GM15510 (cell line): ENCODE measurements at regions not wholly inside any gene's neighbourhood (a gene's known extent, or its start where the extent isn't known, plus 50 kb on each side); places are given as distances from the start of the nearest gene placed in this dataset.

ENCODE experiments used
- POLR2A ChIP-seq: IDR thresholded peaks from 3 replicates; pipeline ENCODE4 v1.6.1; 2011; ENCODE audit warnings: borderline replicate concordance; ENCODE audit not compliant: insufficient read length; ENCODE audit errors: extremely low read depth

DNA sequence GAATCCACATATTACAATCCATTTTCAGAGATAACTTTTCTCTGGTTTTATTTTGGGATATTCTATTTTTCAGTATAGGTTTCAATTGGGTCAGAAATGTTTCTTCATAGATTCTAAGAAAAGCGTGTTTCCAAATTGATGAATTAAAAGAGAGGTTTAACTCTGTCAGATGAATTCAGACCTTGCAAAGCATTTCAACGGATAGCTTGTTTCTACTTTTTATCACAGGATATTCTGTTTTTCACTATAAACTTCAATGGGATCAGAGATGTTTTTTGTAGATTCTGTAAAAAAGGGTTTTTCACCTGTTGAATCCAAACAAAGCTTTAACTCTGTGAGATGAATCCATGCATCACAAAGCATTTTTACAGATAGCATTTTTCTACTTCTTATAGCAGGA, 1498.1 kb downstream of the UQCRFS1 start:
- no peak for TF ChIP-seq POLR2A

DNA sequence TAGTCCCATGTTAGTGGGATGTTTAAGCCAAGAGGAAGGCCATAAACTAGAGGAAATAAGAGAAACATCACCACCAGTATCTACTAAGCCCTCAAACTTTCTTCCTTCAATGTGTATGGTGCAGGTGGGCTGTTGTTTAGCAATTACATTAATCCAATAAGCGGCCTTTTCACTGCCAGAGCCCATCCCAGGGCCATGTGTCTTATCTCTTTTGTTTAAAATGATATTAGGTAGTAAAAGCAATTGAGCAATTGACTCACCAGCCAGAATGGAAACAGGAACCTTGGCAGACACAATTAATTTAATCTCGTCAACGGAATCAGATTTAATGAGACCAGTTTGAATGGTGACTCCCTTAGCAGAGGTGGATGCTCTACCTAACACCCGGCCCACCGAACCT, 1503.5 kb downstream of the UQCRFS1 start:
- TF ChIP-seq POLR2A = no peak

DNA sequence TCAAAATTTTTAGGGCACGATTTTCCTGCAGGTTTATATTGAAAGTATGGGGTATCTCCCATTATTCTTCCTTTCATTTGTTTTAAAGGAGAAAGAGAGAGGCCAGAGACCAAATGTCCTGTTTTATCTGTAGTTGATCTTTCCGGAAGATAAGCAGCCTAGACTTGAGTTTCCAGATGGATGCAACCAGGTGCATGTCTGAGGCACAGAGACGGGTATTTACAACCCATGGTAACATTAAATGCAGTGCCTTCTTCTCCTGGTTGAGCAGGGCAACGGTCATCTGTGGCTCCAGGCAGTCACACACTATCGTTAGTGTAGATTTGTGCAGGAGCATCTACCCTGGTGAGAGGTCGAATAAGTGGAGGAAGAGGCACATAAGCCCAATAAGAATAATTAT, 1507.1 kb downstream of the UQCRFS1 start:
- TF ChIP-seq POLR2A = no peak

DNA sequence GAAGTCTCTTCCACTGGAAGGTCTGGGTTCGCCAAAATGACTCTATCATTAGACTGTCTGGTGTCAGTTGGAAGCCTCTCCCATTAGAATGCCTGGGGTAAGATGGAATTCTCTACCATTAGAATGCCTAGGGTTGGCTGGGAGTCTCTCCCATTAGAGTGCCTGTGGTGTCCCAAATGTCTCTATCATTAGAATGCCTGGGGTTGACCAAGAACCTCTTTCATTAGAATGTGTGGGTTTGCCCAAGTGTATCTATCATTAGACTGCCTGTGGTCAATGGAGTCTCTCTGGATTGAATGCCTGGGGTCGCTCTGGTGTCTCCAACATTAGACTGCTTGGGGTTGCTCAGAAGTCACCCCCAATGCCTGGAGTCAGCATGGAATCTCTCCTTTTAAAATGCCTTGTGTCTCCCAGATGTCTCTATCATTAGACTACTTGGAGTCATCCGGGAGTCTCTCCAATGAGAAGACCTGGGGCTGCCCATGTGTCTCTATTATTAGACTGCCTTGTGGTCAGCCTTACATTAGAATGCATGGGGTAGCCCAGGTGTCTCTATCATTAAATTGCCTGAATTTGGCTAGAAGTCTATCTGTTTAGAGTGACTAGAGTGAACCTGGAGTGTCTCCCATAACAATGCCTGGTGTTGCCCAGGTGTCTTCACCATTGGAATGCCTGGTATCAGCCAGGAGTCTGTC, 1518.4 kb downstream of the UQCRFS1 start:
- TF ChIP-seq POLR2A = no peak

DNA sequence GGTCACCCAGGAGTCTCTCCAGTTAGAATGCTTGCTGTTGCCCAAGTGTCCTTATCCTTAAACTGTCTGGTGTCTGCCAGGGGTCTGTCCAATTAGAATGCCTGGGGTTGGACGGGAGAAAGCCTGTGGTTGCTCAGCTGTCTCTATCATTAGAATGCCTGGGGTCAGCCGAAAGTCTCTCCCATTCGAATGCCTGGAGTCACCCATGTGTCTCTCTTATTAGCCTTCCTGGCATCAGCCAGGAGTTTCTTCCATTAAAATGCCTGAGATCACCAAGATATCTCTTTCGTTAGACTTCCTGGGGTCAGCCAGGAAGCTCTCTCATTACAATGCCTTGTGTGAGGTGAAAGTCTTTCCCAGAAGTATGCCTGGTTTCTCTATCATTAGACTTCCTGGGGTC, 1521.0 kb downstream of the UQCRFS1 start:
- no peak for TF ChIP-seq POLR2A

DNA sequence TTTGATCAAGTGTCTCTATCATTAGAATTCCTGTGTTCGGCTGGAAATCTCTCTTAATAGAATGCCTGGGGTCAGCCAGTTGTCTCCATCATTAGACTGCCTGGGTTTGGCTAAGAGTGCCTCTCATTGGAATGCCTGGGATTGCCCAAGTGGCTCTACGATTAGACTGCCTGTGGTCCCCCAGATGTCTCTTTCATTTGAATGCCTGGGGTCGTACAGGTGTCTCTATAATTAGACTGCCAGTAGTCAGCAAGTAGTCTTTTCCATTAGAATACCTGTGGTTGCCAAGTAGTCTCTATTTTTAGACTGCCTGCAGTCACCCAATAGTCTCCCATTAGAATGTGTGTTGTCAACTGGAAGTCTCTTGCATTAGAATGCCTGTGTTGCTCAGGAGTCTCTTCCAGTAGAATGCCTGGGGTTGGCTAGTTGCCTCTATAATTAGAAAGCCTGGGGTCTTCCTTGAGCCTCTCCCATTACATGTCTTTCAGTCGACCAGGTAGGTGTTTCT, 1523.2 kb downstream of the UQCRFS1 start:
- no peak for TF ChIP-seq POLR2A

DNA sequence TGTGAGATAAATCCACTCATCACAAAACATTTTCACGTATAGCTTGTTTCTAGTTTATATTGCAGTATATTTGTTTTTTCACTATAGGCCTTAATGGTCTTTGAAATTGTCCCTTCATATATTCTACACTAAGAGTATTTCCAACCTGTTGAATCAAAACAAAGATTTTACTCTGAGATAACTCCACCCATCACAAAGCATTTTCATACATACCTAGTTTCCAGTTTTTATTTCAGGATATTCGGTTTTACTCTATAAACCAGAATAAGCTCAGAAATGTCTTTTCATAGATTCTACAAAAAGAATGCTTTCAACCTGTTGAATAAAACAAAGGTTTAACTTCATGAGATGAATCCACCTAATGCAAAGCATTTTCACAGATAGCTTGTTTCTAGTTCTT, 1528.7 kb downstream of the UQCRFS1 start:
- no peak for TF ChIP-seq POLR2A

DNA sequence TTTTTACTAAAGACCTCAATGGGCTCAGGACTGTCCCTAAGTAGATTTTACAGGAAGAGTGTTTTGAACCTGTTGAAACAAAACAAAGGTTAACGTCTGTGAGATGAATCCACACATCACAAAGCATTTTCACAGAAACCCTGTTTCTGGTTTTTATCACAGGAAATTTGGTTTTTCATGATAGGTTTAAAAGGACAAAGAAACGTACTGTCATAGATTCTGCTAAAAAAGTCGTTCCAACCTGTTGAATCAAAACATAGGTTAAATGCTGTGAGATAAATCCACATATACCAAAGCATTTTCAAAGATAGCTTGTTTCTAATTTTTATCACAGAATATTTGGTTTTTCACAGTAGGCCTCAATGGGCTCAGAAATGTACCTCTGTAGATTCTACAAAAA, 1531.0 kb downstream of the UQCRFS1 start:
- TF ChIP-seq POLR2A = no peak

DNA sequence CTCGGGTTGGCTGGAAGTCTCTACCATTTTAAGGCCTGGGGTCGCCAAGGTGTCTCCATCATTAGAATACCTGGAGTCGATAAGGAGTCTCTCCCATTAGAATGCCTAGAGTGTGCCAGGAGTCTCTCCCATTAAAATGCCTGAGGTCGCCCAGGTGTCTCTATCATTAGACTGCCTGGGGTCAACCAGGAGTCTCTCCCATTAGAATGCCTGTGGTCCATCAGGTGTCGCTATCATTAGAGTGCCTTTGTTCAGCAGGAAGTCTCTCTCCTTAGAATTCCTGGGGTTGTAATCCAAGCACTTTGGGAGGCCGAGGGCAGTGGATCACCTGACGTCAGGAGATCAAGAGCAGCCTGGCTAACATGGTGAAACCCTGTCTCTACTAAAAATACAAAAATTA, 1533.0 kb downstream of the UQCRFS1 start:
- no peak for TF ChIP-seq POLR2A

DNA sequence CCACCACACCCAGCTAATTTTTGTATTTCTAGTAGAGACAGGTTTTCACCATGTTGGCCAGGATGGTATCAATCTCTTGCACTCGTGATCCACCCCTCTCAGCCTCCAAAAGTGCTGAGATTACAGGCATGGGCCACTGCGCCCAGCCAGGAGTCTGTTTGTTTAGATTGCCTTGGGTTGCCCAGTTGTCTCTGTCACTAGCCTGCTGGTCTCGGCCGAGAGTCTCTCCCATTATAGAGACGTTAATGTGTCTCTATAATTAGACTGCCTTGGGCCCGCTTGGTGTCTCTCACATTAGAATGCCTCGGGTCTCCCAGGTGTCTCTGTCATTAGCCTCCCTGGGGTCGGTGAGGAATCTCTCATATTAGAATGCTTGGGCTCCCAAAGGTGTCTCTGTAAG, 1533.6 kb downstream of the UQCRFS1 start:
- no peak for TF ChIP-seq POLR2A

DNA sequence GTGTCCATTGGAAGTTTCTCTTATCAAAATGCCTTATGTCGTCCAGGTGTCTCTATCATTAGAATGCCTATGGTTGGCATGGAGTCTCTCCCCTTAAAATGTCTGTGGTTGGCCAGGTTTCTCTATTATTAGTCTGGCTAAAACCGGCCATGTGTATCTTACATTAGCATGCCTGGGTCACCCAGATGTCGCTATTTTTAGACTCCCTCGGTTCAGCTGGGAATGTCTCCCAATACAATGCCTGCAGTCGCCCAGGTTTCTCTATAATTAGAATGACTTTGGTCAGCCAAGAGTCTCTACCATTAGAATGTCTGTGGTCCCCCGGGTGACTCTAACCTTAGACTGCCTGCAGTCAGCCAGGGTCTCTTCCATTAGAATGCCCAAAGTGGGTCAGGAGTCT, 1536.1 kb downstream of the UQCRFS1 start:
- TF ChIP-seq POLR2A = no peak

DNA sequence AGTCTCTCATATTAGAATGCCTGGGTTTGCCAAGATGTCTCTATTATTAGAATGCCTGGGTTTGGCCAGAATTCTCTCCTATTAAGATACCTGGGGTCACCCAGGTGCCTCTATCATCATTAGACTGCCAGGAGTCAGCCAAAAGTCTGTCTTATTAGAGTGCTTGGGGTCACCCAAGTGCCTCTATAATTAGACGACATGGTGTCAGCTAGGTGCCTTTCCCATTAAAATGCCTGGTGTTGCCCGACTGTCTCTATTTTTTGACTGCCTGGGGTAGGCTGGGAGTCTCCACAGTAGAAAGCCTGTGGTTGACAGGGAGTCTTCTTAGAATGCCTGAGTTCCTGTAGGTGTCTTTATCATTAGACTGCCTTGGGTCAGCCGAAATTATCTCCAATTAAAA, 1536.6 kb downstream of the UQCRFS1 start:
- no peak for TF ChIP-seq POLR2A

DNA sequence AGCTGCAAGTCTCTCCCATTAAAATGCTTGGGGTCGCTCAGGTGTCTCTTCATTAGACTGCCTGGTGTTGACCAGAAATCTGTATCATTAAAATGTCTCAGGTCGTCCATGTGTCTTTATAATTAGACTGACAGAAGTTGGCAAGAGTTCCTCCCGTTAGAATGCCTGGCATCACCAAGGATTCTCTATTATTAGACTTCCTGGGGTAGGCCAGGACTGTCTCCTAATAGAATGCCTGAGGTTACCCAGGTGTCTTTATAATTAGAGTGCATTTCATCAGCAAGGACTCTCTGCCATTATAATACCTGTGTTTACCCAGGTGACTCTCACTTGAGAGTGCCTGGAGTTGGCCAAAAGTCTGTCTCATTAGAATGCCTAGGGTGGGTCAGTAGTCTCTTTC, 1537.2 kb downstream of the UQCRFS1 start:
- TF ChIP-seq POLR2A = no peak

DNA sequence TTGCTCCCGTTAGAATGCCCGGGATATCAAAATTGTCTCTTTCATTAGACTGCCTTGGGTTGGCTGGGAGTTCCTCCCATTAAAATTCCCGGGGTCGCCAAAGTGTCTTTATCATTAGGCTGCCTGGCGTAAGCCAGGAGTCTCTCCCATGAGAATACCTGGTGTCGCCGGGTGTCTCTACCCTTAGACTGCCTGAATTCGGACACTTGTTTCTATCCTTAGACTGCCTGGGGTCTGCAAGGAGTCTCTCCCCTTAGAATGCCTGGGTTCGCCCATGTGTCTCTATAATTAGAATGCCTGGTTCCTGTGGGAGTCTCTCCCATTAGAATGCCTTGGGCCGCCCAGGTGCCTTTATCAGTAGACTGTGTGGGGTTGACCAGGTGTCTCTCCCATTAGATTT, 1538.2 kb downstream of the UQCRFS1 start:
- no peak for TF ChIP-seq POLR2A

DNA sequence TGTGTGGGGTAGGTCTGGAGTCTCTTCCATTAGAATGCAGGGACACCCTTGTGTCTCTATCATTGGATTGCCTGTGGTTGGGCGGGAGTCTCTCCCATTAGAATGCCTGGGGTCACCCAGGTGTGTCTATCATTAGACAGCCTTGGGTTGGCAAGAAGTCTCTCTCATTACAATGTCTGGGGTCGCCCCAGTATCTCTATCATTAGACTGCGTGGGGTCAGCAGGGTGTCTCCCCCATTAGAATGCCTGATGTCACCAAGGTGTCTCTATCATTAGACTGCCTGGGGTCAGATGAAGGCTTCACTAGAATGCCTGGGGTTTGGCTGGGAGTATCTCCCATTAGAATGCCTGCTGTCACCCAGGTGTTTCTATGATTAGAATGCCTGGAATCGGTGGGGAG, 1539.0 kb downstream of the UQCRFS1 start:
- TF ChIP-seq POLR2A = no peak

DNA sequence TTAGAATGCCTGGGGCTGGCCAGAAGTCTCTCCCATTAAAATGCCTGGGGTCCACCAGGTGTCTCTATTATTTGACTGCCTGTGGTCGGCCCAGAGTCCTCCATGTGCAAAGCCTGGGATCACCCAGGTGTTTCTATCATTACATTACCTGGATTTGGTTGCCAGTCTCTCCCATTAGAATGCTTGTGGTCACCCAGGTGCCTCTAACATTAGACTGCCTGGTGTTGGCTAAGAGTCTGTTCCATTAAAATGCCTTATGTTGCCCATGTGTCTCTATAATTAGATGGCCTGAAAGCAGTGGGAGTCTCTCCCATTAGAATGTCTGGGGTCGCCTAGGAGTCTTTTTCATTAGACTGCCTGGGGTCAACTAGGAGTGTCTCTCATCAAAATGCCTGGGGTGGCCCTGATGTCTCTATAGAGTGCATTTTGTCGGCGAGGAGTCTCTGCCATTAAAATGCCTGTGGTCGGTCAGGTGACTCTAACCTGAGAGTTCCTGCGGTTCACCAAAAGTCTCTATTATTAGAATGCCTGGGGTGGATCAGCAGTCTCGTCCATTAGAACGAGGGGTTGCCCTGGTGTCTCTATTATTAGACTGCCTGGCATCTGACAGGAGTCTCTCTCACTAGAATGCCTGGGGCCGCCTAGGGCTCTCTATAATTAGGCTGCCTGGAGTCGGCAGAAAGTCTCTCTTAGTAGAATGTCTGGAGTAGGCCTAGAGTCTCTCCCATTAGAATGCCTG, 1540.5 kb downstream of the UQCRFS1 start:
- TF ChIP-seq POLR2A = no peak
